Transverse colon (tissue), 3 donors: ENCODE measurements at regions not wholly inside any gene's neighbourhood (a gene's known extent, or its start where the extent isn't known, plus 50 kb on each side); places are given as distances from the start of the nearest gene placed in this dataset.

Source experiments
- CTCF ChIP-seq, 5 experiments: fragments of 200-600 bp in 3 of 5; fragments of 450-650 bp in 2 of 5; sonication (generic) in 3 of 5; IDR thresholded peaks; 1 replicate in 2 of 5; 2 replicates in 3 of 5; pipeline ENCODE4 v1.5.1; 2016 to 2017; ENCODE audit warnings: antibody characterized with exemption in 5 of 5, inconsistent platforms in 3 of 5, mild to moderate bottlenecking in 2 of 5, moderate library complexity in 1 of 5
- POLR2A ChIP-seq: fragments of 450-650 bp; IDR thresholded peaks from one replicate; pipeline ENCODE4 v1.6.1; 2016; ENCODE audit warnings: antibody characterized with exemption, mild to moderate bottlenecking, moderate library complexity

- TF ChIP-seq CTCF (IDR thresholded peaks at IDR 0.05) = no peak
- no peak for TF ChIP-seq POLR2A
Observed at GRCh38 chr13:65677906-65678305, 1552.2 kb downstream of the PCDH9 start.
